GM12891 (cell line): ENCODE measurements at regions not wholly inside any gene's neighbourhood (a gene's known extent, or its start where the extent isn't known, plus 50 kb on each side); places are given as distances from the start of the nearest gene placed in this dataset.
"Not testable (repeated sequence)": the region's sequence is repeated elsewhere in the genome, so short reads cannot be mapped to it uniquely, and the experiment has no call there.

Experiments
- POLR2A ChIP-seq: IDR thresholded peaks from 2 replicates; pipeline ENCODE4 v1.6.1; 2011; ENCODE audit warnings: low read depth, low read length, control low read depth
- POLR2AphosphoS5 ChIP-seq: IDR thresholded peaks from 2 replicates; pipeline ENCODE4 v1.6.1; 2011; ENCODE audit warnings: low read depth, low read length, control low read depth
- POU2F2 ChIP-seq: IDR thresholded peaks from 2 replicates; pipeline ENCODE4 v1.6.1; 2011; ENCODE audit warnings: low read depth, mild to moderate bottlenecking, control low read depth, low read length, moderate library complexity
- SPI1 ChIP-seq: IDR thresholded peaks from 2 replicates; pipeline ENCODE4 v1.6.1; 2011; ENCODE audit warnings: low read depth, low read length, control low read depth
- TAF1 ChIP-seq: IDR thresholded peaks from 2 replicates; pipeline ENCODE4 v1.6.1; 2011; ENCODE audit warnings: low read depth, low read length, control low read depth

GRCh38 chr2:184407041-184407630, 191.2 kb upstream of the ZNF804A start:
- TF ChIP-seq POLR2A, SPI1, POLR2AphosphoS5, TAF1, POU2F2: not testable (repeated sequence)
